DMS114 treated with DMSO at 0.1 percent for 48 hours (cell line): ENCODE measurements at regions not wholly inside any gene's neighbourhood (a gene's known extent, or its start where the extent isn't known, plus 50 kb on each side); places are given as distances from the start of the nearest gene placed in this dataset.
A peak's percentile ranks its signal among the peaks of the same experiment; 100 is the strongest.
"Not testable (repeated sequence)": the region's sequence is repeated elsewhere in the genome, so short reads cannot be mapped to it uniquely, and the experiment has no call there.

Experiments
- DNase-seq: peaks from one replicate; lab custom pipeline; 2025; ENCODE audit not compliant: unreplicated experiment; lab: John Stamatoyannopoulos, UW

DNA sequence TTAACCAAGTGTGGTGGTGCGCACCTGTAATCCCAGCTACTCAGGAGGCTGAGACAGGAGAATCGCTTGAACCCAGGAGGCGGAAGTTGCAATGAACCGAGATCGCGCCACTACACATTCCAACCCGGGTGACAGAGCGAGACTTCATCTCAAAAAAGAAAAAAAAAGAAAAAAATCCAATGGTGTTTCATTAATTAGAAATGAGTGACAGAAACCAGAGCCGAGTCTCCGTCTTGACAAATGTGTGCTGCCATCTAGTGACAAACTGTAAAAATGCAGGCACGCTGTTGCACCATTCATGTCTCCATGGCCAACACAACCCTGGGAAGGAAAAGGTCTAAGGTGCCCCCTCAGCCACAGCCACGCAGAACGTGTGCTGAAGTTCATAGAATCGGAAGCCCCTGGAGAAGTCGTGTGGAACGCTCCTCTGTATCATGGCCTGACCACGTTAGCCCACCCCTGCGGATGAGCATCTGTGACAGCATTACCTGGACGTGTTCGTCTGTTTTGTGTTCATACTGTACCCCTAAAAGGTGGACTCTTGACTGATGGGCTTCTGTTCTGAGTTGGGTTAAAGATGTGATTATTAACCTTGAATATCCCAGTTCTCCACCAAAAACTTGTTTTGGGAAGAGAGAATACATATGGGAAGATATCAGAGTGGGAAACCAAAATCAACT, 94.9 kb downstream of the LYZL2 start:
- peak; percentile 51 for DNase-seq

- DNase-seq: no peak
Observed at GRCh38 chr10:30531751-30532530, 97.6 kb downstream of the LYZL2 start.

GRCh38 chr10:30529373-30529998, 95.5 kb downstream of the MAP3K8 start:
- DNase-seq: no peak

DNA sequence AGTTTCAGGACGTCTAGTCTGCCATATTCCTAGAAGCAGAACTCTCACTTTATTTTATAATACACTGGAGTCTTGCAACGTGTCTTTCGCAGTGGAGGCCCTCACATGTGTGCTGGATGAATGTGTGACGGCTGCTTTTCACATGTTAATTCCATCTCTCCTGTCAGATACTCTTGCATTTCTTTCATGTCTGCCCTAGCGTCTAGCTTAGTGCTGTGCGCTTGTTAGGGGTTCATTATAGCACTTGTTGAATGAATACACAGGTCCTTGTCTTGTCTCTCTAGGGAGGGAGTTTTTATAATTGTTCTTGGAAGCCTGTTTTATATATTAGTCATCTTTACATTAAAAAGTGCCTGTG, 94.4 kb downstream of the MAP3K8 start:
- DNase-seq: no peak

DNA sequence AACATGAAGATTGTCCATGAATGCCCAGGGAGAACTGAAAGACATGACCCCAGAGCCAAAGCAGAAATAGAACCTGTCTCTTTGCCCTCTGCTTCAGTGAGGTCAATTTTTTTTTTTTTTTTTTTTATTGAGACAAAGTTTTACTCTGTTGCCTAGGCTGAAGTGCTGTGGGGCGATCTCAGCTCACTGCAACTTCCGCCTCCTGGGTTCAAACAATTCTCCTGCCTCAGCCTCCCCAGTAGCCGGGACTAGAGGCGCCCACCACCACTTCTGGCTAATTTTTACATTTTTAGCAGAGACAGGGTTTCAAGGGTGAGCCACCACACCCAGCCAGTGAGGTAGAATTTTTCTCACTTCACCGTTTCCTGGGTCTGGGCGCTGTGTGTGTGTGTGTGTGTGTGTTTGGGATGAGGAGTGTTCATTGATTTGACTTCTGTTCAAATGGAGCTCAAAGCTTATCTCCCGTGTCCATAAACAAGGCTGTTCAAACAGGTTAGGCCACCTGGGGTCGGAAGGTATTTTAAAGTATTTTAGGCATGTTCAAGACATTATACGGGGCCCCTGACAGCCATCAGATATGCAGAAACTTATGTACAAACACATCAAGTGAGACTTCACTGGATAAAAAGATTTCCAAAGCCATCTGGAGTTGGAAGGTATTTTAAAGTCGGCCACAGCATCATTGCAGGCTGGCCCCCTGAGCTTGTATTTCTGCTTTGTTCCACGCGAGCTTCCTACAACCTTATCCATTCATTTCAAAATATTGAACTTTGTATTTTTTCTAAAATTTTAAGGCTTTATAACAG, 93.8 kb downstream of the MAP3K8 start:
- no peak for DNase-seq

- not testable (repeated sequence) for DNase-seq
Observed at GRCh38 chr10:30522661-30523078, 88.7 kb downstream of the MAP3K8 start.

GRCh38 chr10:30518907-30519306, 84.9 kb downstream of the MAP3K8 start:
- no peak for DNase-seq
